HG02623 (cell line): ENCODE measurements at regions not wholly inside any gene's neighbourhood (a gene's known extent, or its start where the extent isn't known, plus 50 kb on each side); places are given as distances from the start of the nearest gene placed in this dataset.
"Not testable (repeated sequence)": the region's sequence is repeated elsewhere in the genome, so short reads cannot be mapped to it uniquely, and the experiment has no call there.

Experiments used
- ATAC-seq: cut with Tn5 transposase; IDR thresholded peaks from one replicate; pipeline ENCODE4 v1.9.1; 2021; ENCODE audit warnings: moderate library complexity; ENCODE audit not compliant: unreplicated experiment

GRCh38 chr5:68116408-68116807 lies 99.1 kb upstream of the PIK3R1 start:
- no peak for ATAC-seq

- no peak for ATAC-seq
Observed at GRCh38 chr5:68115584-68115983, 100.0 kb upstream of the PIK3R1 start.

GRCh38 chr5:68114378-68115040 lies 101.0 kb upstream of the PIK3R1 start:
- ATAC-seq = no peak

- ATAC-seq = no peak
Observed at GRCh38 chr5:68112658-68113057, 102.9 kb upstream of the PIK3R1 start.

- no peak for ATAC-seq
Observed at GRCh38 chr5:68110894-68111293, 104.7 kb upstream of the PIK3R1 start.

- no peak for ATAC-seq
Observed at GRCh38 chr5:68110264-68110663, 105.3 kb upstream of the PIK3R1 start.

- ATAC-seq = not testable (repeated sequence)
Observed at GRCh38 chr5:68104217-68104616, 111.3 kb upstream of the PIK3R1 start.

GRCh38 chr5:68103297-68103696 lies 112.3 kb upstream of the PIK3R1 start:
- not testable (repeated sequence) for ATAC-seq

GRCh38 chr5:68099327-68099726 lies 116.2 kb upstream of the PIK3R1 start:
- ATAC-seq = no peak

- ATAC-seq = no peak
Observed at GRCh38 chr5:68093455-68094159, 121.9 kb upstream of the PIK3R1 start.

GRCh38 chr5:68088302-68088701 lies 127.3 kb upstream of the PIK3R1 start:
- ATAC-seq = no peak

- ATAC-seq = no peak
Observed at GRCh38 chr5:68087866-68088265, 127.7 kb upstream of the PIK3R1 start.

GRCh38 chr5:68086857-68087256 lies 128.7 kb upstream of the PIK3R1 start:
- ATAC-seq = no peak

- no peak for ATAC-seq
Observed at GRCh38 chr5:68086439-68086838, 129.1 kb upstream of the PIK3R1 start.

- no peak for ATAC-seq
Observed at GRCh38 chr5:68084396-68084795, 131.2 kb upstream of the PIK3R1 start.

- no peak for ATAC-seq
Observed at GRCh38 chr5:68080282-68081050, 135.1 kb upstream of the PIK3R1 start.

GRCh38 chr5:68077349-68077894 lies 138.1 kb upstream of the PIK3R1 start:
- ATAC-seq = no peak

- no peak for ATAC-seq
Observed at GRCh38 chr5:68074633-68075032, 140.9 kb upstream of the PIK3R1 start.

GRCh38 chr5:68074048-68074632 lies 141.4 kb upstream of the PIK3R1 start:
- ATAC-seq = no peak

- ATAC-seq = no peak
Observed at GRCh38 chr5:68071736-68072135, 143.8 kb upstream of the PIK3R1 start.

GRCh38 chr5:68071282-68071632 lies 144.3 kb upstream of the PIK3R1 start:
- ATAC-seq = no peak
